HG03175 (cell line): ENCODE measurements at regions not wholly inside any gene's neighbourhood (a gene's known extent, or its start where the extent isn't known, plus 50 kb on each side); places are given as distances from the start of the nearest gene placed in this dataset.

Source experiments
- ATAC-seq: cut with Tn5 transposase; IDR thresholded peaks from one replicate; pipeline ENCODE4 v1.9.1; 2021; ENCODE audit warnings: mild to moderate bottlenecking, moderate library complexity; ENCODE audit not compliant: unreplicated experiment

DNA sequence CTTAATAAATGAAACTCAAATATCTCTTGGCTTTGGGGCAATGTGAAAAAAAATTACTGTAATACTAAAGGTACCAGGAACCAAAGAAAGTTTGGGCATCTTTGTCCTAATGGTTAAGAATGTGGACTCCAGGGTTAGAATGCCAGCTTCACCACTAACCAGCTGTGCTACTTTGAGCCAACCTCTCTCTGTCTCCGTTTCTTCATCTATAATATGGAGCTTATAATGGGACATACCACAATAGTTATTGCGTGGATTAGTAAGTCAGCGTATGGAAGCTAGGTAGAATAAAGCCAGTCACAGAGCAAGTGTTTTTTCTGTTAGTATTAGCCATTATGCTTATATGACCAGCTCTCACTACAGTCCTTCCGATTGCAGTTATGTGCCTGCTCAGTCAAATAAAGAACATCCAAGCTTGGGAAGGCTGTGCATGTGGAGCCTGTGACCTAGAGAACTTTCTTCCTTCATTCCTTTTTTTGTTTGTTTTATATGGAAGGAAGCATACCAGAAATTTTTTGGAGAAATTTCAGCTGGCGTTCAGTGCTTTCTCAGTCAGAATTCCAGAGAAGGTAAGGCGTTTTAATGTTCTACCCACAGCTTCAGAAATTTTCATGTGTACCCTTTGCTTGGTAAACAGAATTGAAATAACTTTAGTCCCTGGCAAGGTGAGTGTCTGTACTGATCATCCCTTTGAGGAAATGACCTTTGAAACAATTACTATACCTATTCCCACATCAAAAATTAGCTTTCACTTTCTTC is 114.0 kb upstream of the RND3 start:
- no peak for ATAC-seq

DNA sequence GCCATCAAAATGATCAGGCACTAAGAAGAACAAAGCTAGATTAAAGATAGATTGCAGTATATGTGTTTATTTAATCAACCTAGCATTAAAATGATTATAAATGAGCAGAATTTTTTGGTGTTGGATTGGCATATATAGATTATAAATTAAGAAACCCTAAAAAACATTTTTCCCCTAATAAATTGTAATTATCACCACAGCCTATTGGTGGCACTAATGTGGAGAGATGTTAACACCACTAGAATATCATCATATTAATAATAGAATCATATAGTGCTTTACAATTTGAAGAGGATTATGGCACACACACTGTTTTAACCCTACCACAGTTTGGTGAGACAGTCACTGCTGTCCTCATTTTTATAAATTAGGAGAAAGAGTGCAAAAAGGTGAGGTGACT is 112.4 kb upstream of the RND3 start:
- ATAC-seq, result no peak

DNA sequence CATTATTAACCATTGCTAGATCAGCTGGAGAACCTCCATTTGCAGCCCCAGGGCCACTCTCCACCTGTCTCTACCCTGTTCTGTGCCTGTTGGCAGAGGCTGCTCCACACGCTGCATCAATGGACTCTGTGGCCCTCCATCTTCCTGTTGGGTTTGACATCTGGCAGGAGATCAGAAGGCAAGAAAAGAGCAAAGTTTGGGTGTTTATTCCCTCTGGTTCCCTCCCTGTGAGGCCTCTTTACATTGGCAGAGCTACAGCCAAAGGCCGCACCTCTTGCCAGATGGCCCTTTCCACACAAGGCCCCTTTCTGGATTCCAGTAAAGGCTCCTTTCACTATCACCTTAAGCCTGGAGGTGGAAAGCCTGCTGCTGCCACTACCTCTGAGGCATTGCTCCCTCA is 110.9 kb upstream of the RND3 start:
- ATAC-seq, result no peak

DNA sequence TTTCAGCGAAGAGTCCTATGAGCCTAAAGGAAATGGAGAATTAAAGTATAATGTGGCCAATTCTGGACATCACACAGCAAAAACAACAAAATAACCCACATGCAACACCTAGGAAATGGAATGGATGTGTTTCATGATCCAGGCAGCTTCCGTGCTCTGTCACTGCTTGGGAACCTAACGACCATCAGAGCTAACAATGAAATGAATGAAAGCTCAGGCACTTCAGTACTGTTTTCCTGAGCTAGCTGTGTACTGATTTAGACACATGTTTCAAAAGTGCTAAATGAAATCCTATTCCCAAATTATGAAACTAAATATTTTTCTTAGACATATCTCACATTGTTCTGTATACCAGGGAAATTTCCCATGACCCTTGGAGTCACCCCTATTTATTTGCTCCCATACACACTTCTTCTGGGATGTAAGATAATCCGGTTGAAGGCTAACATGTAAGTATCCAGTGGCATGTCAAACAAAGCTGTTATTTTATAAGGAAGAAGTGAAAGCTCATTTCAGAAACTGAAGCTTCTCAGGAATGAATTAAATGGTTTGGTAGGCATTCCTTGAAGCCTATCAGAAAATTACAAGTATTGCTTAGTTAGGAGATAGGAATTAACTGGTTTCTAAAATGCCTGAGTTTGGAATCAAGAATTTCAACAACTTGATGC is 108.5 kb upstream of the RND3 start:
- ATAC-seq, result no peak

DNA sequence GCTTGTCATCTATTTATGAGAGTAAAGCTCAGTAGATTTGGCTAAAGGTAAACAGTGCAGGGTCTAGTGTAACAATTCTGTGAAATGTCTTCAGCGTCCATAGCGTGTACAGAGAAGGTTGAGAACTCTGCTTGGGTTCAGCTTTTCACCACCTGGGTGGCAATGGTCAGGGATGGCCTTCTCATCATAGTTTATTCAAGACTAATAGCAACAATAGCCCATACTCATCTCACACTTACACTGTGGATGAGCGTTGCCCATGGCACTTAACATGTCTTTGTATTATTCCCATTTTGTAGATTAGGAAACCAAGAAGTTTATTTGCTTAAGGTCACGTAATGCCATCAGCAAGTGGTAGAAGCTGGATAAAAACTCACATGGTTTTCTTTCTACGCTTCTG is 106.8 kb upstream of the RND3 start:
- ATAC-seq, result no peak

DNA sequence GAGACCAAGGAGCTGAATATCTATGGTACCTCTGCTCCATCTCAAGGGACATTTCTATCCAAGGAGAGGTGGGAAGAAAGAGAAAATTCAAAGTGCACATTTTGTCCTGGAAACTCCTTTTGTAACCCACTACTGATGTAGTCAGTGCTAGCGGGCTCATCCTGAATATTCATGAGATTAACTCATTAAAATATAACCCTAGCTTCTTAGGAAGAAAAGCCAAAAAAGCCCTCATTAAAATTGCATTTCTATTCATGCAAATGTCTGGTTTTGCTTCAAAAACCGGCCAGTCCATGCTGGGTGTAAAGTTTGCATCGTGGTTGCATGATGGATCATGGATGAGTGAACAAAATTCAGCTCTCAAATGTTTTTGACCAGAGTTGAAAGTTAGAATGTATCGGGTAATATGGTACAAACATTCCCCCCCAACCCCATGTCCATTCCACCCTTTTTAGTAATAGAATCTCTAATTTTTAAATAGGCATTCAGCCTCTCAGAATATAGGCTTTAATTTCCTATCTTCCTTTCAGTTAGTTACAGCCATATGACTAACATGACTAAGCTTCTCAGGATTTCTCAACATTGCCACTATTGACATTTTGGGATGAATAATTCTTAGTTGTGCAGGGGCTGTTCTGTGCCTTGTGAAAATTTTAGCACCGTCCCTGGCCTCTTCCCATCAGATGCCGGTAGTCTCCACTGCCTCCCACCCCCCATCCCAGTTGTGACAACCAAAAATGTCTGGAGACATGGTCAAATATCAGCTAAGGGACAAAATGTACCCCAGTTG is 104.2 kb upstream of the RND3 start:
- ATAC-seq, result no peak

DNA sequence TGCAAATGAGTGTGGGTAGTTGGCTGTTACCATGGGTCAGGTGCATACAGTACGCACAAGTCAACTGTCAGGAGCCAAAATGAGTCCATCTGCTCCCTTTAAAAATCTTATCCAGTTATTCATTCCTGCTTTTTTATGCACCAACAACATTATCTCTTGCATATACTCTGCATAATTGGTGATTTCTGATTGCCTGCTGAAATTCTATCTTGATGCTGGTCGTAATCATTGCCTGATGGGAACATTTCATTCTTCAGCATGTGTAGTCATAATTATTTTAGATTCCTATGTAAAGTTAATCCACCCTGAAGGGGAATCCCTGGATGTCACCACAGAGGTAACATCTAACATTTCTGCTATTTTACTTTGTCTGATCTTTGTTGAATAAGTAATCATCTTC is 102.2 kb upstream of the RND3 start:
- no peak for ATAC-seq

DNA sequence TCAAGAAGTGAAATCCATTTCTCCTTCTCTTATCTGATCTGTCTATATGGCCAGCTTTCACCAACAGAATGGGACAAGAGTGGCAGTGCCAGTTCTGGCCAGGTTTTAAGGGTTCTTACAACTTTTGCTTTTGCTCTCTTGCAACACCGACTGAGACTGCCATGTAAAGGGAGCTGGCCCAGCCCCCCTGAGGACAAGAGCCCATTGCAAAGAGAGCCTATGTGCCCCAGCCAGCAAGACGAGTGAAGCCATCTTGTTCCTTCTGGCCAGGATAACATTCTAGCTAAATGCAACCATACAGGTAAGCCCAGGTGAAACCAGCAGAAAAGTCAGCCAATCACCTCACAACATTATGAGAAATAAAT is 101.0 kb upstream of the RND3 start:
- no peak for ATAC-seq

DNA sequence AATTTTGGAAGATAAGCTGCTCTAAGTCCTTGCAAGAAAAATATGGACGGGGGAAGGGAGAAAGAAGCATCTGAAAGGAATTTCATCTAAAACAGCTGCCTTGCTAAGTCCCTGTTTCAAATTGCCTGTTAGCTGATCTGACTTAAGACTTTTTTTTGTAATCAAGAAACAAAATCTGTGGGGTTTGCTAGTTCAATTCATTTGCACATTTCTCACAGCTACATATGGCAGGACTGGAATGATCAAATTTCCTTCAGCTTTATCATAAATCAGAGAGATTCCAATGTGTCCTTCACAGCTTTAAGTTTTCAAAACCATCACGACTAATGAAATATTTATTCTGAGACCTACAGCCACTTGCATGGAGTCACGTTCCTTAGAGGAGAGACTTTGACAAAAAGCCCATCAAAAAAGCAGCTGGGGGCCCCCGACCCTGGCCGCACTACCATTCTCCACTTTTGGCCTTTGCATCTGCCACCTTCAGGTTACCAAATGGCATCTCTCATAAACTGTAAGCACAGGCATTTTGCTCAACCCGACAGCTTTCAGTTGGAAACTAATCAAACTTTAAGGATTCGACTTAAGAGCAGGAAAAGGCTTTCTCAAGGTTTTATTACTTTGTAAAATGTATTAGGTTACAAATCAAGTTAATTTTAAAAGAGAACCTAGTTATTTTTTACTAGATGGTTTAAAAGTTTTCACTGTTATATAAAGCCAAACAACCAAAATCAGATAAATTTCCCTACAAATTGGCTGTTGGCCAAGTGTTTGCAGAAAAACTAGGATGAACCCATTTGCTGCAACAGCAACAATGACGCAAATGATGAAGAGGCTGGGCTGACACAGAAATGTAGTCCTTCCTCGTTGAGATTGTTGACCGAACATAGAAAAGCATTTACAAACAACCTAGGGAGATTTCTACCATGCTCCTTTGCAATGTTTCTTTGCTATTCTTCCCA is 100.4 kb upstream of the RND3 start:
- no peak for ATAC-seq

DNA sequence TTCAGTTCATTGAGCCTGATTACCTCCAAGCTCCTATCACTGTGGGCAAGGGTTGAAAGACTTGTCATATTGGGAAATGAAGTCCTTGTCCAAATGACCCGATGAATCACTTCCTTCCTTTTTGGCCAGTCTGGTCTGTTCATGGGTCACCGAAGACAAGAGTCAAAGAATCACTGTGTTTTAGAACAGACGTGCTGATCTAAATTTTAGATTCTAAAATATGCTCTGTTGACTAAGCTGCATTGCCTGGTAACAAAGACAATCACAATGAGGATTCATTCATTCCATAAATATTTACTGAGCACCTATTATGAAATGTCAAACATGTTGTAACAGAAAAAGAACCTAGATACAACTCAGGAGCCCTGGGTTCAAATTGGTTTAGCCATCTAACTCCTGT is 99.4 kb upstream of the RND3 start:
- ATAC-seq, result no peak

DNA sequence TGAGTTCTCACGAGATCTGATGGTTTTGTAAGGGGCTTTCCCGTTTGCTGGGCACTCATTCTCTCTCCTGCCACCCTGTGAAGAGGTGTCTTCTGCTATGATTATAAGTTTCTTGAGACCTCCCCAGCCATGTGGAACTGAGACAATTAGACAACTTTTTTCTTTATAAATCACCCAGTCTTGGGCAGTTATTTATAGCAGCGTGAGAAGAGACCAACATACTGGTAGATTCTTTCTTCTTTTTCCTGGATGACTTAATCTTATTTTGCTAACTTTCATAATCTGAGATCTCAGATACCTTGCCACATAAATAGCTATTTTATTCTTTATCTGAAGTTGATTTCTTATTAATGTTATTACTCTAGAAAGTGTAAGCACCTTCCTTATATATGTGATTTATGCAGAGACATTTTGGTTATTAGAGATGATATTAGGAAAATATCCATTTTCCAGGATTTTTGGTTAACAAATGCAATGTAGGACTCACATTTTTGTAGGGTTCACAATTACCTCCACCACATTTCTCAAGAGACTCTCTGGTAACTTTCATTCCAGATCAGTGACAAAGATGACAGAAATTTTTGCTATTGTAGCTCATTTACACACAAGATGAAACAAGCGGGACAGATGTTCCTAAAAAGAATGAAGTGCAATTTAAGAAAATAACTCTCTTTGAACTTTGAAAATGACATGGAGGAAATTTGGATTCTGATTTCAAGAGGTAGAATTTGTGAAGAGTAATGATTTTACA is 97.9 kb upstream of the RND3 start:
- no peak for ATAC-seq

DNA sequence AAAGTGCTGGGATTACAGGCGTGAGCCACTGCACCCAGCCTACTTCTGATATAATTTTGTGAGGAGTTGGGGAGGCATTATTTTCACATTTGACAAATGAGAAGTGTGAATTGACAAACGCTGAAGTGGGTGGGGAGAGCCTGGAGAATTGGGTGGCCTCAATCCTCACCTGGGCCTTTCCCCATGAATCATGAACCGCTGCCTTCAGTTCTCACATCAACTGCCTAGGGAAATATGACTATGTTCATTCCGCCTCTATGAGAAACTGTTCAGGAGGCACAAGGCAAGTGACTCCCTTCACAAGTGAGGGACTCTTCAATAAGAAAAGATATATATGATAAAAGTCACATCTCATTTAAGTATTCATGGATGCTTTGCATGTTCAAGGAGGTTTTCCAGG is 96.6 kb upstream of the RND3 start:
- ATAC-seq, result no peak

DNA sequence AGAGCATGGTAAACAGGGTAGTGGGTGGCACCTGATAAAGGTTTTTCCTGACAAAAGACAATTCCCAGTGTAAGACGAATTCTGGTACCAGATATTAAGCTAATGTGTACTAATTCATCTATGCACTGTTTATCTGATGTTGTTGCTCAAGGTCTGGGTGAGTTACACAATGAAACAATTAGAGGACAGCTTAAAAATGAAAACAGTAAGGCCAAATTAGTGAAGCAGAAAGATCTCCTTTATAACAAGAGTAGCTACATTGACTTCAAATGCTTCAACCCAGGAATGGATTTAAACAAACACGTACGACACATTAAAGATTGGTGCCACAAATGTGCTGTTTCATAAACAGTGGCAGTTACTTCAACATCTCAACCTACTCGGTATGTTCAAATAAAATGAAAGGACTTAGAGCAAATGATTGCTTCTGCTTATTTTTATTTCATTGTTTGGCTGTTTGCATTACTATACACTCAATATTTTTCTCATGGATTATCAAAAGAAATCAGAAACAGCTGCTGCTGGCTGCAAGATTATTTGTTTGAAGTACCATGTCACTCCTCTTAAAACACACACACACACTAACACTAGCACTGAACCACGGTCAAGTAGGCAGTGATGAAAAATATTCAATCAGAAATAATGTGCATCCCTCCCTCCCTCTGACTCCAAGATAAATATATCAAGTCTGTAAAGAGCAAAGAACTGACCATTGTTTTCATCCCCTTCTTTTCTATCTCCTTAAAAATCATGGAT is 94.4 kb upstream of the RND3 start:
- ATAC-seq, result no peak

DNA sequence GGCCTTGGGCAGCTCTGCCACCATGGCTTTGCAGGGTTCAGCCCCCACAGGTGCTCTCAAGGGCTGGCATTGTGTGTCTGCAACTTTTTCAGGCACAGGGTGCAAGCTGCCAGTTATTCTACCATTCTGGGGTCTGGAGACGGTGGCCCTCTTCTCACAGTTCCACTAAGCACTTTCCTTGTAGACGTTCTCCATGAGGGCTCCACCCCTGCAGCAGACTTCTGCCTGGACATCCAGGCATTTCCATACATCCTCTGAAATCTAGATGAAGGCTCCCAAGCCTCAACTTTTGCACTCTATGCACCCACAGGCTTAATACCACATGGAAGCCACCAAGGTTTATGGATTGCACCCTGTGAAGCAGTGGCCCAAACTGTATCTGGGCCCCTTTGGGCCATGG is 91.0 kb upstream of the RND3 start:
- no peak for ATAC-seq

DNA sequence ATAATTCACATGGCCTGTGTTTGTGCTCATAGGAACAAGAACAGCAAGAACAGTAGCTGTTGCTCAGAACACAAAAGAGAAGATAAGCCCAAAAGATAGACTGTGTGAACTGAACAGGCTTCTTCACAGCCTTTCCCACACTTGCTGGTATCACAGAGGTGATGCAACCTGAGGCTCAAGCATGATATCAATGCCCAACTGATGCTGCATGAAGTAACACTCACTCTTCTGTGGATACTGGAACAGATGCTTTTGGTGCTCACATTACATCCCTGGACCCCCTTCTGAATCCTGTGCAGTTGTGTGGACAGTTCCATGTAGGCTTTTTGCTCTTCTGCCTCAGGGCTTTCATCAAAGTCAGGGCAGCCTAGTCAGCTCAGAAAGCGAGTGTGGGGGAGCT is 88.4 kb upstream of the RND3 start:
- ATAC-seq, result no peak

DNA sequence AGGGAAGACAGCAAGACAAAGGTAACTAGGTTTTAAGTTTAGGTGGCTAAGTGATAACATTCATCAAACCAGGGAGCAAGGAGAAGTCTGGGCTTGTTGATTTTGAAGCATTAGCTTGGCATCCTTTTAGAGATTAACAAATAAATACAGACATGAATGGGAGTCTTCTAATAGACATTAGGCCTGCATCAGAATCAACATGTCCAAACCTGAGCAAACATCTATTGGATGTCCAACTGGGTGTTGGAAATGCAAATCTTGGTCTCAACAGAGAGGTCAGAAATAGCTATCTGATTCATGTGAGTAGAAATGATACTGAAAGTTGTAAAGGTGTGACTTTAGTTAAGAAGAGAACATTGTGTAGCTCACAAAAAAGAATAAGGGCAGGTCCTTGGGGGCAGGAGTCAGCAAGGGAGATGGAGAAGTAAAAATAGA is 85.5 kb upstream of the RND3 start:
- peak; percentile 98 for ATAC-seq

DNA sequence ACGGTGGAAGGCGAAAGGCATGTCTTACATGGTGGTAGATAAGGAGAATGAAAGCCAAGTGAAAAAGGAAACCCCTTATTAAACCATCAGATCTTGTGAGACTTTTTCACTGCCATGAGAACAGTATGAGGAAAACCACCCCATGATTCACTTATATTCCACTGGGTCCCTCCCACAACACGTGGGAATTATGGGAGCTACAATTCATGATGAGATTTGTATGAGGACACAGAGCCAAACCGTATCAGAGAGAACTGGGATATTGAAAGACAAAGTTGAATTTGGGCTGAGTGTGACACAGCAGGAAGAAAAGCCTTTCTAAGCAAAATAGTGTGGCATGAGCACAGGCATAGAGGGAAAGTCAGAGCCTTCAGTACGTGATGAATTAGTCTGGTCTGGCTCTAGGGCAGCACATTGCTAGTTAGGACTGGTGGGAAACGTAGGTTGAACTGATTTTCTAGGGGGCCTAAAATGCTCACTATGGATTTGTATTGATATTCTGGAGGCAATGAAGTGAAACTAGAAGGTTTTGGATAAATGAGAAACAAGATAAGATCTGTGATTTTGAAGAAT is 84.8 kb upstream of the RND3 start:
- no peak for ATAC-seq

DNA sequence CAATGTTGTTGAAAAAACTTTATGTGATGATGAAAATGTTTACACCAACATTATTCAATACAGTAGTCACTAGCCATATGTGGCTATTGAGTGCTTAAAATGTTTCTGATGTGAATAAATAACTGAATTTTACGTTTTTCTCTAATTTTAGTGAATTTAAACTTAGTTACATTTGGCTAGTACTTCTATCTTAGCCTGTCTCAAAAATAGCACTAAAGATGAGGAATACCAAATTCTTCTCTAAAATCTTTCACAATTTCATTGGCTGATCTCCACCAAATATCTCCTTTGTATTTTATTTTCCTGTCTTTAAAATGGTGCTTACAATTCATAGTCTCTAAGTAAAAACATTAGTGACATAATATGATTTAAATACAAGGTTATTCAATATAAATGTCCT is 83.7 kb upstream of the RND3 start:
- ATAC-seq, result no peak

DNA sequence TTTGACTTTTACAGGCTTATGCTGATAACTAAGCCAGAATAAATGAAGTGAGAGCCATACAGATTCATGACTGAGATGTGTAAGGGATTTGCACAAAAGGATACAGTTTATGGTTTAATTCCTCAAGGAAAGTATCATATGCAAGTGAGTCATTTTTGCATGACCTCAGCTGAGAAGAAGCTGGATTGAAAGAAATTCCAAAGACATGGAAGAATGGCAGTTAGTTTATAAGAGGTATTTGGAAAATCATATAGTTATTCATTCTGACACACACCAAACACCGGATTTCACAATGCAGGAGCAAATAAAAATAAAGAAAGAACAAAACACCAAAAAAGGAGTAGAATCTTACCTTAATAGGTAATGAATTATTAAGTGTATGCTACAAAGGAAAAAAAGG is 83.2 kb upstream of the RND3 start:
- no peak for ATAC-seq
